GM19372 (cell line): ENCODE measurements at regions not wholly inside any gene's neighbourhood (a gene's known extent, or its start where the extent isn't known, plus 50 kb on each side); places are given as distances from the start of the nearest gene placed in this dataset.

Experiments
- ATAC-seq: cut with Tn5 transposase; IDR thresholded peaks from one replicate; pipeline ENCODE4 v1.9.1; 2021; ENCODE audit warnings: mild to moderate bottlenecking, low read depth, moderate library complexity; ENCODE audit not compliant: unreplicated experiment

- ATAC-seq, result no peak
These were observed 136.0 kb upstream of the UBE2E2 start for GRCh38 chr3:23067116-23067515.

- no peak for ATAC-seq
These were observed 135.0 kb upstream of the UBE2E2 start for GRCh38 chr3:23068016-23068728.

DNA sequence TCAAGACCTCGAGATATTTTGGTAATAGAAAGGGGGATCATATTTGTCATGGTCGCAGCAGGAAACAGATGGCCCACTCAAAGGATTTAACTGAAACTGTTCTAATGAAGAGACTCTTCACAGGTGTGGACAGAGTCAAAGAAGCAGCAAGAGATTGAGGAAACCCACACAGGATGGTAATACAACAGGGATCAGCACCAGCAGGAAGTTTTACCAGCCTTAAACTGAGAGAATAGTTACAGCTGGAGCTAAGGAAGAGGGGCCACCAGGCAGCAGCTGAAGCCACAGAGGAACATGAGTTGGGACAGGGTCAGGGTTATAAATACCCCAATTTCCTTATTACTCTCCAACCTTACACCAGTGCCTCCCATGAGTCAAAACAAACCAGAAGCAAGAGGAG is 131.8 kb upstream of the UBE2E2 start:
- ATAC-seq, result peak; percentile 20

- ATAC-seq, result peak; percentile 86
These were observed 131.4 kb upstream of the UBE2E2 start for GRCh38 chr3:23071758-23072157.

GRCh38 chr3:23072693-23073092 is 130.4 kb upstream of the UBE2E2 start:
- ATAC-seq, result no peak

- ATAC-seq, result no peak
These were observed 129.3 kb upstream of the UBE2E2 start for GRCh38 chr3:23073724-23074305.

DNA sequence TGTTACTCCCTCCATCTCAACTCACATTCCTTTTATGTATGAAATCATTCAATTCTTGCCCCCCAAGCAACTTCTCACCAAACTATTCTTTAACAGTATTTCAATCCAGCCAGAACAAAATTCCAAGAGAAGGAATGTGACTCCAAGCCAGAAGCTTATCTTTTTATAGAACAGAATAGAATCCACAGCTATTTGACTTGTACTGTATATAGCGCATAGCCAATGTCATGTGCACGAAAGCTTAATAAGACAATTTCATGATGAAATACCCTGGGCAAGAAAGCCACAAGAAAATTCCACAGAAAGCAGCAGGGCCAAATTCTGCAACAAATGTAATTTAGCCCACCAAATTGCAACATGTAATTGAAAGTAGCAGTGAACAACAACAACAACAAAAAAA is 127.6 kb upstream of the UBE2E2 start:
- ATAC-seq, result no peak

DNA sequence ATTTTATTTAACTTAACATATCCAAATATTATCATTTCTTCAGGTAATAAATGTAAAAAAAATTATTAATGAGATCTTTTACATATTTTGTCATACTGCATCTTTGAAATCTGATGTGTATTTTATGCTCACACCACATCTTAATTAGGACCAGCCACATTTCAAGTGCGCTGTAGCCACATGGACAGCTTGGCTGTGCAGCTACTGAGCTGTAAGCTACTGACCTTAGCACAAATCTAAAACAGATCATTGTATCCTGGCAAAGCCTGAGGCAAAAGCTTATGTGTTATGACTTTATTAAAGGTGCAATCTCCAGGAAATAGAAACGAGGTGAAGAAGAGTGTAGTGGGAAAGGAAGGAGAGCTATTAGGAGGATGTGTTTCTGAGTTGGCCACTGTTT is 126.7 kb upstream of the UBE2E2 start:
- ATAC-seq, result no peak

DNA sequence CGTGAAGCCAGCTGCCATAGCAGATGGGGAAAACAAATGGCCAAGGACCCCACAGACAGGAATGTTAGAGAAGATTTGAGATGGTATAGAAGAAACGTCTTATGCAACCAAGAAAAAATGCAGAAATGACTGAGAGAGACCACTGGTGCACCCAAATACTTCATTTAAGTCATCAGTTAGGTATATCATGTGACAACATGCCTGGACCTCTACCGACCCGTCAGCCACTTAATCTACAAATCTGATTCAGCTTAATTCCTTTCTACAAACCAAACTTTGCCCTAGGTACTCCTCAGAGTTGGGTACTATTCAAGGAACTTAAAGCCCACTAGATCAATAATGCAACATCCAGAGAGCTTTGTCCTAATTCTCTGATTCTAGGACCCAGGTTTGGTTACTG is 126.0 kb upstream of the UBE2E2 start:
- no peak for ATAC-seq

DNA sequence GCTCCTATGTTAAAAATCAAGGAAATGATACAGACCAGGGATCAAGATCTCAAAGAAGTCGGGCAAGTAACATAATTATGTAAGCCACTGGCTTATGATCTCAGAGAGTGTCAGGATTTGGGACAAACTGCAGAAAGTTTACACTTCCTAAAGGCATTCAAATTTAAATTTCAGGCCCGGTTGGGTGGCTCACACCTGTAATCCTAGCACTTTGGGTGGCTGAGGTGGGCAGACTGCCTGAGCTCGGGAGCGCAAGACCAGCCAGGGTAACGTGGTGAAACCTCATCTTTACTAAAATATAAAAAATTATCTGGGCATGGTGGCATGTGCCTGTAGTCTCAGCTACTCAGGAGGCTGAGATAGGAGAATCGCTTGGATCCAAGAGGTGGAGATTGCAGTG is 124.4 kb upstream of the UBE2E2 start:
- no peak for ATAC-seq

- ATAC-seq, result no peak
These were observed 123.2 kb upstream of the UBE2E2 start for GRCh38 chr3:23079976-23080375.

- no peak for ATAC-seq
These were observed 119.4 kb upstream of the UBE2E2 start for GRCh38 chr3:23083701-23084100.

GRCh38 chr3:23084367-23084766 is 118.8 kb upstream of the UBE2E2 start:
- no peak for ATAC-seq

DNA sequence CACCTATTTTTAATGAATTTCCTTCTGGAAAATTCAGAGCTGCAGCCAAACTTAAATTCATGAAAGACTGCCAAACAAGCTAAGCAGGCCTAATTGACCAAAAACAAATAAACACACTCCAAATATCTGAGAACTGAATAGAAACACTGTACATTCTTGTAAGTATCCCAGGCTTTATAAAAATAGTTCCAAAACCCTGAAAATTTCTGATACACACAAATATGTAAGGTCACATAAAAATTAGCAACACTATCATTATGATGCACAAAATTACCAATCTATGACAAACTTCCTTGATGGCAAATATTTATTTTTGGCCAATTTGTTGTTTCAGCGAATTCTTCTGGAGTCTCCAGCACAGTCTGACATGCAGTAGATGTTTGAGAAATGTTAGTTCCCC is 117.9 kb upstream of the UBE2E2 start:
- no peak for ATAC-seq

GRCh38 chr3:23086331-23086730 is 116.8 kb upstream of the UBE2E2 start:
- no peak for ATAC-seq

GRCh38 chr3:23086831-23087230 is 116.3 kb upstream of the UBE2E2 start:
- ATAC-seq, result no peak

GRCh38 chr3:23094412-23094811 is 108.7 kb upstream of the UBE2E2 start:
- no peak for ATAC-seq

- no peak for ATAC-seq
These were observed 108.2 kb upstream of the UBE2E2 start for GRCh38 chr3:23094890-23095462.

DNA sequence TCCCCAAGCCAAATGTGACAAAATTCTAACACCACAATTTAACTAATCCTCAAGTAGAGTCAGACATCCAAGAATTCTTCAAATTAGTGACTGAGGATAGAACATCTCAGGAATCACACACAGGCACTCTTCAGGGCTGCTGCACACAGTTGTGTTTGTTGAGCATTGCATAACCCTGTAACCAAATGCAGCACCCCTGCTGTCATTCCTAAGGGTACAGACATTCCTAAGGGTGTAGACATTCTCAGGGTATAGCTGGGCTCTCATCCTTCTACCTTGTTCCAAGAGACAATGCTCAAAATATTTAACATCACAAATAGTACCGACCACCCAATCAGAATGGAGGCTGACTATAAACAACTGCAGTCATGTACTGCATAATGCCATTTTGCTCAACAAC is 107.1 kb upstream of the UBE2E2 start:
- ATAC-seq, result no peak

DNA sequence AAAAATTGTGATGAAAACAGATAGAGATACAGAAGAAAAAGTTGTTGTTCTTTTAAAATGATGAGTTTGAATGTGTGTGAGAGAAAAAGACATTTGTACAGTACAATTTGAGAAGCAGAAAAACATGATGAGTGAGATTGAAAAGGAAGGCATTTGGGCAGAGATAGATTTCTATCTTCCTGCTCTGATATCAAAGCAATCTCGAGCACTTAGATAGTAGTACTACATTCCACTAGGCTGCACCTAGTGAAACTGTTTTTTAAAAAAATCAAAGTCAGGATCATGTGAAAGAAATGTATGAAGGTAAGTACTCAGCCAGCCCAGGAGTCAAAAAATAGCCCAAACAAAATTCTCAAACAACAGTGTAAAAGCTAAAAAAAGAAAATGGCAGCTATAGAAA is 104.1 kb upstream of the UBE2E2 start:
- ATAC-seq, result no peak

GRCh38 chr3:23099677-23100076 is 103.5 kb upstream of the UBE2E2 start:
- no peak for ATAC-seq

GRCh38 chr3:23100106-23100505 is 103.0 kb upstream of the UBE2E2 start:
- no peak for ATAC-seq
